ENCODE measurements at regions not wholly inside any gene's neighbourhood (a gene's known extent, or its start where the extent isn't known, plus 50 kb on each side); places are given as distances from the start of the nearest gene placed in this dataset.

- TF ChIP-seq EZH2 (IDR thresholded peaks at IDR 0.05; ENCODE audit: low read length, missing control alignments): no peak
- TF ChIP-seq CTCF (conservative IDR thresholded peaks at IDR 0.05 in 1 of 2, IDR thresholded peaks at IDR 0.05 in 1 of 2; ENCODE audit: low read depth in 1 of 2, low read length in 2 of 2): no peak
Observed at GRCh38 chr2:226474131-226474530, 325.5 kb downstream of the IRS1 start.
